Ishikawa (cell line): ENCODE measurements at regions not wholly inside any gene's neighbourhood (a gene's known extent, or its start where the extent isn't known, plus 50 kb on each side); places are given as distances from the start of the nearest gene placed in this dataset.

Experiments
- CEBPB ChIP-seq: IDR thresholded peaks from 2 replicates; pipeline ENCODE4 v1.6.1; 2012
- CREB1 ChIP-seq: IDR thresholded peaks from 2 replicates; pipeline ENCODE4 v1.6.1; 2012; ENCODE audit warnings: low read depth
- EGR1 ChIP-seq: IDR thresholded peaks from 2 replicates; pipeline ENCODE4 v1.6.1; 2012
- EP300 ChIP-seq: IDR thresholded peaks from 2 replicates; pipeline ENCODE4 v1.6.1; 2012; ENCODE audit warnings: borderline replicate concordance
- FOXM1 ChIP-seq: IDR thresholded peaks from 2 replicates; pipeline ENCODE4 v1.6.1; 2012; ENCODE audit warnings: low read depth, borderline replicate concordance
- NFIC ChIP-seq: IDR thresholded peaks from 2 replicates; pipeline ENCODE4 v1.6.1; 2012
- RAD21 ChIP-seq: IDR thresholded peaks from 2 replicates; pipeline ENCODE4 v1.6.1; 2012; ENCODE audit warnings: low read depth
- TAF1 ChIP-seq: IDR thresholded peaks from 2 replicates; pipeline ENCODE4 v1.6.1; 2012; ENCODE audit warnings: low read depth, mild to moderate bottlenecking
- TCF12 ChIP-seq: IDR thresholded peaks from 2 replicates; pipeline ENCODE4 v1.6.1; 2012; ENCODE audit warnings: low read depth
- TEAD4 ChIP-seq: IDR thresholded peaks from 2 replicates; pipeline ENCODE4 v1.6.1; 2012
- YY1 ChIP-seq: IDR thresholded peaks from 2 replicates; pipeline ENCODE4 v1.6.1; 2012; ENCODE audit warnings: low read depth
- ZBTB7A ChIP-seq: IDR thresholded peaks from 2 replicates; pipeline ENCODE4 v1.6.1; 2012; ENCODE audit warnings: low read depth
- TF ChIP-seq, protein P1 (sequence below): IDR thresholded peaks from 2 replicates; pipeline ENCODE4 v1.6.1; 2012
- TF ChIP-seq, protein P2 (sequence below): IDR thresholded peaks from 2 replicates; pipeline ENCODE4 v1.6.1; 2012; ENCODE audit warnings: low read depth, mild to moderate bottlenecking
- TF ChIP-seq, protein P3 (sequence below): IDR thresholded peaks from 2 replicates; pipeline ENCODE4 v1.6.1; 2012

DNA sequence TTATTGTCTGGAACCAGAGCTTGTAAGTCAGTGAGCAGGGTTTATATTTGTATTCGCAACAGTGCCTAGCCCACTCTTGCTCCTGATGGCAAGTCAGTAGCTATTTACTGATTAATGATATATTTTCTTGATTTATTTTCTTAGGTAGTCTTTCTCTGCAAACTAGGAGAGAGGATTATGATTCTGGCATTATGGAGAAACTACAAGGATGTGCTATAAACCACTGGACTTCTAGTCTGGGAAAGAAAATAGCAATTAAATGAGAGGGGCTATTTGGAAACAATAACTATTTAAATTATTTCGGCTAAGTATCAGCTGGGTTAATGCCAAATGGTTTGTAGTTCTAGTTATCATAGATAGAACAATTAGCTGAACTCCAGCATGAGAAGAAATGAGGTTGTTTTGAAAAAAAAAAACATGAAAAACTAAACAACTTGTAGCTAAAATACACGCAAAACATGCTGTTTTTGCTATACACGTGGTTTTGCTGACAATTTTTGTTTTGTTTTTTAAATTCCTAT is 304.9 kb upstream of the TCF21 start:
- TF ChIP-seq, protein P1, sequence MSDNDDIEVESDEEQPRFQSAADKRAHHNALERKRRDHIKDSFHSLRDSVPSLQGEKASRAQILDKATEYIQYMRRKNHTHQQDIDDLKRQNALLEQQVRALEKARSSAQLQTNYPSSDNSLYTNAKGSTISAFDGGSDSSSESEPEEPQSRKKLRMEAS, result no peak

DNA sequence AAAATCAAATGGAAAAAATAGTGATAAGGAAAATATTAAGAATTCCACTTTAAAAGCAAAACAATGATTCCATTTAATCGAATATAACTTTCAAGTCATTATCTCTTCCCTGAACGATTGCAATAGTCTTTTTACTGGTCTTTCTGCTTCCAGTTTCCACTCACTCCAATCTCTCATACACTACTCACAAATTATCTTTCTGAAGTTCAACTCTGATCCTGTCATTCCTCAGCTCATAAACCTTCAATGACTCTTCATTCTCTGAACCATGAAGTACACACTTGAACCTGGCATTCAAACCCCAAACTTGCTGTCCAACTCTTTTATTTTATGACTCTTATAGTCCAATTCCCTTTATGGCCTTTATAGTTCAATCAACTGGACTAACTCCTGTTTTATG is 304.1 kb upstream of the TCF21 start:
- TF ChIP-seq, protein P2, sequence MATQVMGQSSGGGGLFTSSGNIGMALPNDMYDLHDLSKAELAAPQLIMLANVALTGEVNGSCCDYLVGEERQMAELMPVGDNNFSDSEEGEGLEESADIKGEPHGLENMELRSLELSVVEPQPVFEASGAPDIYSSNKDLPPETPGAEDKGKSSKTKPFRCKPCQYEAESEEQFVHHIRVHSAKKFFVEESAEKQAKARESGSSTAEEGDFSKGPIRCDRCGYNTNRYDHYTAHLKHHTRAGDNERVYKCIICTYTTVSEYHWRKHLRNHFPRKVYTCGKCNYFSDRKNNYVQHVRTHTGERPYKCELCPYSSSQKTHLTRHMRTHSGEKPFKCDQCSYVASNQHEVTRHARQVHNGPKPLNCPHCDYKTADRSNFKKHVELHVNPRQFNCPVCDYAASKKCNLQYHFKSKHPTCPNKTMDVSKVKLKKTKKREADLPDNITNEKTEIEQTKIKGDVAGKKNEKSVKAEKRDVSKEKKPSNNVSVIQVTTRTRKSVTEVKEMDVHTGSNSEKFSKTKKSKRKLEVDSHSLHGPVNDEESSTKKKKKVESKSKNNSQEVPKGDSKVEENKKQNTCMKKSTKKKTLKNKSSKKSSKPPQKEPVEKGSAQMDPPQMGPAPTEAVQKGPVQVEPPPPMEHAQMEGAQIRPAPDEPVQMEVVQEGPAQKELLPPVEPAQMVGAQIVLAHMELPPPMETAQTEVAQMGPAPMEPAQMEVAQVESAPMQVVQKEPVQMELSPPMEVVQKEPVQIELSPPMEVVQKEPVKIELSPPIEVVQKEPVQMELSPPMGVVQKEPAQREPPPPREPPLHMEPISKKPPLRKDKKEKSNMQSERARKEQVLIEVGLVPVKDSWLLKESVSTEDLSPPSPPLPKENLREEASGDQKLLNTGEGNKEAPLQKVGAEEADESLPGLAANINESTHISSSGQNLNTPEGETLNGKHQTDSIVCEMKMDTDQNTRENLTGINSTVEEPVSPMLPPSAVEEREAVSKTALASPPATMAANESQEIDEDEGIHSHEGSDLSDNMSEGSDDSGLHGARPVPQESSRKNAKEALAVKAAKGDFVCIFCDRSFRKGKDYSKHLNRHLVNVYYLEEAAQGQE, result no peak
- TF ChIP-seq, protein P3, sequence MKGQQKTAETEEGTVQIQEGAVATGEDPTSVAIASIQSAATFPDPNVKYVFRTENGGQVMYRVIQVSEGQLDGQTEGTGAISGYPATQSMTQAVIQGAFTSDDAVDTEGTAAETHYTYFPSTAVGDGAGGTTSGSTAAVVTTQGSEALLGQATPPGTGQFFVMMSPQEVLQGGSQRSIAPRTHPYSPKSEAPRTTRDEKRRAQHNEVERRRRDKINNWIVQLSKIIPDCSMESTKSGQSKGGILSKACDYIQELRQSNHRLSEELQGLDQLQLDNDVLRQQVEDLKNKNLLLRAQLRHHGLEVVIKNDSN, result no peak
- TF ChIP-seq TCF12, result no peak
- no peak for TF ChIP-seq TAF1
- no peak for TF ChIP-seq FOXM1
- no peak for TF ChIP-seq ZBTB7A
- TF ChIP-seq CEBPB, result no peak
- TF ChIP-seq NFIC, result no peak
- TF ChIP-seq CREB1, result no peak
- no peak for TF ChIP-seq EGR1
- TF ChIP-seq, protein P1, result no peak
- TF ChIP-seq YY1, result no peak
- no peak for TF ChIP-seq EP300
- no peak for TF ChIP-seq RAD21
- no peak for TF ChIP-seq TEAD4

DNA sequence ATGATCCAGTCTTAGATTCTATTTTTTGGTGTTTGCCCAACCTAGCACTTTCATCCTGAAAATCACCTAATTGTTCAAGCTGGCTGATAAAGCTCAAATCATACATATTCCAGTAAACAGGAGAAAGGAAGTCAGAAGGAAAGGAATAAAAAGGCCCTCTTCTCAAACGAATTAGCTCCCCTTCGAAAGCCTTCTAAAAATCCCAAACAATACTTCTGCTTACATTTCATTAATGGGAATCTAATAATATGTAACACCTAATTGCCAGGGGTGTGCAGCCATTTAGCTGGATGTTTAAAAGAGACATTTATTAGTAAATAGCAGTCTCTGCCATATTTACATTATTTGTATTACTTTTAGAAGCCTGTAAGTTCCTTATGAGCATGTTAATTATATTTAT is 302.9 kb upstream of the TCF21 start:
- TF ChIP-seq CREB1 (no peak), TCF12 (no peak), ZBTB7A (no peak), FOXM1 (no peak), EGR1 (no peak), TAF1 (no peak), EP300 (no peak), NFIC (no peak), CEBPB (no peak), YY1 (no peak)
- TF ChIP-seq, protein P1, result no peak
- TF ChIP-seq, protein P2, result no peak

DNA sequence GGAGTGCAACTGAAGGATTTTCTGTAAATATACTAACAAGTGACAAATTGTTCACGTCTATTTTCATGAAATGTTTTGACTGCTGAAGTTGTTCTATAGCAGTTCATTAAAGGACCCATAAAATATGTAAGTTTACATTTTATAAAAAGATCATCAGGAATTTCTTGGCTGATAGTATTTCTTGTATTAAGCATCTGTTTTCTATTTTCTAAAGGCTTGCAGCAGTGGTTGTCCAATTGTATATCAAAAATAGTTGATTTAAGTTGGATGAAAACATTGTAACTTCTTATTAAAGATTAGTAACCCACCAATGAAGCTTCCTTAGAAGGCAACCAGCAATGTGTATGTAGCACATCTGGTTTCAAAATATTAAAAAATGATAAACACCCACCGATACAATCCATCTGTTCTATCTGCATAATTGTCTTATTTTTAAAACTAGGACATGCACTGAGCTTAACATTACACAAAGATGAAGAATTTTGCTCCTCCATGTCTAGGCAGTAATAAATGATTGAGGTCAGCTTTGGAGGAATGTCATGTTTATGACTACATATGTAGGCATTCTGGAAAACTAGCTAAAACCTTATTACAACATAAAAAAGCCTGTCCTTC is 301.3 kb upstream of the TCF21 start:
- TF ChIP-seq CEBPB (no peak), YY1 (no peak), EGR1 (no peak), TCF12 (no peak), TAF1 (no peak), TEAD4 (no peak), RAD21 (no peak), ZBTB7A (no peak), CREB1 (no peak), FOXM1 (no peak)
- TF ChIP-seq, protein P1, result no peak

DNA sequence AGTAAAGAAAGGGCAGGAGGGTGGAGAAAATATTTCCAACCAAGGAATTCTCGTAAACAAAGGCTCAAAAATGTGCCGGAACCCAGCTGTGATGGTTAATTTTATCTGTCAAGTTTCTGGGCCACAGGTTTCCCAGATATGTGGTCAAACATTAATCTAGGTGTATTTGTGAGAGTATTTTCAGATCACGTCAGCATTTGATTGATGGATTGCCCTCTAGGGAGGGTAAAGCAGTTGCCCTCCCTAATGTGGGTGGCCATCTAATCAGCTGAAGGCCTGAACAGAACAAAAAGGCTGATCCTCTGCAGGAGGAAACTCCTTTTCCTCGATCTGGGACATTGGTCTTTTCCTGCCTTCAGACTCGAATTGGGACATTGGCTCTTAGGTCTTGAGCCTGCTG is 298.7 kb upstream of the TCF21 start:
- TF ChIP-seq, protein P2, result no peak
- no peak for TF ChIP-seq YY1
- no peak for TF ChIP-seq CEBPB
- TF ChIP-seq EGR1, result no peak
- no peak for TF ChIP-seq FOXM1
- TF ChIP-seq, protein P1, result no peak
